ENCODE measurements at regions not wholly inside any gene's neighbourhood (a gene's known extent, or its start where the extent isn't known, plus 50 kb on each side); places are given as distances from the start of the nearest gene placed in this dataset.

GRCh38 chr12:18899162-18899561, 161.2 kb downstream of the CAPZA3 start:
- DNase-seq (ENCODE audit: low read depth, low spot score): no peak

- no peak for DNase-seq (ENCODE audit: low read depth, low spot score)
Measured at GRCh38 chr12:18899678-18900317, 161.9 kb downstream of the CAPZA3 start.

- no peak for DNase-seq (ENCODE audit: low read depth, low spot score)
Measured at GRCh38 chr12:18905134-18905533, 167.2 kb downstream of the CAPZA3 start.

GRCh38 chr12:18906395-18906794, 168.5 kb downstream of the CAPZA3 start:
- DNase-seq (ENCODE audit: low read depth, low spot score): no peak

GRCh38 chr12:18907127-18907526, 169.2 kb downstream of the CAPZA3 start:
- DNase-seq (ENCODE audit: low read depth, low spot score): no peak

GRCh38 chr12:18907728-18908127, 169.8 kb downstream of the CAPZA3 start:
- DNase-seq (ENCODE audit: low read depth, low spot score): no peak

- no peak for DNase-seq (ENCODE audit: low read depth, low spot score)
Measured at GRCh38 chr12:18908191-18908590, 170.3 kb downstream of the CAPZA3 start.

- no peak for DNase-seq (ENCODE audit: low read depth, low spot score)
Measured at GRCh38 chr12:18919871-18920511, 182.1 kb downstream of the CAPZA3 start.

- no peak for DNase-seq (ENCODE audit: low read depth, low spot score)
Measured at GRCh38 chr12:18922851-18923250, 184.9 kb downstream of the CAPZA3 start.

GRCh38 chr12:18923721-18924120, 185.8 kb downstream of the CAPZA3 start:
- no peak for DNase-seq (ENCODE audit: low read depth, low spot score)

GRCh38 chr12:18926188-18926587, 188.3 kb downstream of the CAPZA3 start:
- DNase-seq (ENCODE audit: low read depth, low spot score): no peak

- DNase-seq (ENCODE audit: low read depth, low spot score): no peak
Measured at GRCh38 chr12:18932211-18932610, 194.3 kb downstream of the CAPZA3 start.

- DNase-seq (ENCODE audit: low read depth, low spot score): peak; percentile 3
Measured at GRCh38 chr12:18932715-18933114, 194.8 kb downstream of the CAPZA3 start.

GRCh38 chr12:18935371-18935965, 194.1 kb upstream of the PLEKHA5 start:
- DNase-seq (ENCODE audit: low read depth, low spot score): peak; percentile 61

- DNase-seq (ENCODE audit: low read depth, low spot score): no peak
Measured at GRCh38 chr12:18939051-18939450, 190.5 kb upstream of the PLEKHA5 start.

GRCh38 chr12:18942669-18943068, 186.9 kb upstream of the PLEKHA5 start:
- DNase-seq (ENCODE audit: low read depth, low spot score): no peak

- DNase-seq (ENCODE audit: low read depth, low spot score): no peak
Measured at GRCh38 chr12:18943200-18943599, 186.3 kb upstream of the PLEKHA5 start.

GRCh38 chr12:18946106-18946505, 183.4 kb upstream of the PLEKHA5 start:
- DNase-seq (ENCODE audit: low read depth, low spot score): no peak

GRCh38 chr12:18951218-18951617, 178.3 kb upstream of the PLEKHA5 start:
- DNase-seq (ENCODE audit: low read depth, low spot score): no peak

GRCh38 chr12:18953505-18953904, 176.0 kb upstream of the PLEKHA5 start:
- no peak for DNase-seq (ENCODE audit: low read depth, low spot score)

GRCh38 chr12:18955594-18955993, 173.9 kb upstream of the PLEKHA5 start:
- no peak for DNase-seq (ENCODE audit: low read depth, low spot score)

- no peak for DNase-seq (ENCODE audit: low read depth, low spot score)
Measured at GRCh38 chr12:18965203-18965602, 164.3 kb upstream of the PLEKHA5 start.

- DNase-seq (ENCODE audit: low read depth, low spot score): no peak
Measured at GRCh38 chr12:18966954-18967353, 162.6 kb upstream of the PLEKHA5 start.
